Activated naive CD4-positive, alpha-beta T cell treated with anti-CD3 and anti-CD28 coated beads, Interleukin-2, amount 50 U/mL, for 24 hours (primary cell): ENCODE measurements at regions not wholly inside any gene's neighbourhood (a gene's known extent, or its start where the extent isn't known, plus 50 kb on each side); places are given as distances from the start of the nearest gene placed in this dataset.

Experiments used
- H3K27ac Mint-ChIP-seq: one replicate; pipeline ENCODE4 v1.8.0; 2021; ENCODE audit warnings: mild to moderate bottlenecking, mixed read lengths
- H3K27me3 Mint-ChIP-seq: one replicate; pipeline ENCODE4 v1.8.0; 2021; ENCODE audit warnings: mixed read lengths
- H3K36me3 Mint-ChIP-seq: one replicate; pipeline ENCODE4 v1.8.0; 2021; ENCODE audit warnings: mixed read lengths
- H3K4me1 Mint-ChIP-seq: one replicate; pipeline ENCODE4 v1.8.0; 2021; ENCODE audit warnings: mixed read lengths
- H3K4me3 Mint-ChIP-seq: one replicate; pipeline ENCODE4 v1.8.0; 2021; ENCODE audit warnings: mild to moderate bottlenecking, mixed read lengths
- H3K9me3 Mint-ChIP-seq: one replicate; pipeline ENCODE4 v1.8.0; 2021; ENCODE audit warnings: mixed read lengths

- Mint-ChIP-seq H3K9me3 (no peaks in the 10 kb centered on the region), H3K27me3 (no peaks in the 10 kb centered on the region), H3K36me3 (no peaks in the 10 kb centered on the region), H3K4me3 (no peak overlapping the region), H3K4me1 (no peaks in the 10 kb centered on the region), H3K27ac (no peak overlapping the region)
These were observed 138.0 kb upstream of the ALCAM start for GRCh38 chr3:105228696-105229095.

- Mint-ChIP-seq H3K27me3 (no peaks in the 10 kb centered on the region), H3K4me3 (no peak overlapping the region), H3K27ac (no peak overlapping the region), H3K36me3 (no peaks in the 10 kb centered on the region), H3K4me1 (no peaks in the 10 kb centered on the region), H3K9me3 (no peaks in the 10 kb centered on the region)
These were observed 134.2 kb upstream of the ALCAM start for GRCh38 chr3:105232553-105232952.

- H3K9me3 Mint-ChIP-seq, result no peaks in the 10 kb centered on the region
- H3K36me3 Mint-ChIP-seq, result no peaks in the 10 kb centered on the region
- H3K4me1 Mint-ChIP-seq, result no peaks in the 10 kb centered on the region
- H3K4me3 Mint-ChIP-seq, result no peak overlapping the region
- H3K27me3 Mint-ChIP-seq, result no peaks in the 10 kb centered on the region
- H3K27ac Mint-ChIP-seq, result no peak overlapping the region
These were observed 133.7 kb upstream of the ALCAM start for GRCh38 chr3:105233010-105233409.

DNA sequence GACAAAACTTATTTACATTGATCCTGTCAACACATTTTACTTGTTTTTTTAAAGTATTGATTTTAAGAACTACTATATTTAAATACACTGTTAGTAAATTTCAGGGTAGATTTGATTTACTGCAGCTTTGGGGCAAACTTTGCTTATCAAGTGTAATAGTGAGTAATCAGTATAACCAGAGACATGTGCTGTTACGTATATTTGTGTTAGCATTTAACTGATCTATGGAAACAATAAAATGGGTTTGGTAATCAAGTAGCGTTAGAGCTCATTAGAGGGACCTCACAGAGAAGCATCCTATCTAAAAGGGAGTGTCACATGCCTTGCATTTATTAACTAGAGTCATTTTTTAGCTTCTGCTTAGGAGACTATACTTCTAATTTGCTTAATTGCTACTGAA is 131.5 kb upstream of the ALCAM start:
- Mint-ChIP-seq H3K36me3 (no peaks in the 10 kb centered on the region), H3K27me3 (peaks cover 3% of the 10 kb centered on the region), H3K4me1 (no peaks in the 10 kb centered on the region), H3K9me3 (no peaks in the 10 kb centered on the region), H3K4me3 (no peak overlapping the region), H3K27ac (no peak overlapping the region)

DNA sequence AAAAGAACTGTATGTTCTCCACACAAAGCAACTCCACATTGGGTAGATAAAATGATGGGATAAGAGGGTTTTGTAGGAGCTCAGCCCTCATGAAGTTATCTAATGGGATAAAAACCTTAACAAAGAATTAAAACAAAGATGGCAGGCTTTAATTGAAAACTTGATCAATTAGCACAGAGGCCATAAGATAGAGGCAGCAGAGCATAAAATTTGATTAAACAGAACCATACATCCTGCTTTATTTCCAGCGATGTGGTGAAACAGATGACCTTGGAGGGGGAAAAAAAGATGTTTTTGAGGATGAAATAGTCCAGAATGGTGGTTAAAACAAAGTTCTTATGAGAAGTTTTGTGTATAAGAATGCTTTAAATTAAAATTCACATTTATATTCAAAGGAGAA is 130.9 kb upstream of the ALCAM start:
- no peaks in the 10 kb centered on the region for H3K36me3 Mint-ChIP-seq
- H3K9me3 Mint-ChIP-seq, result no peaks in the 10 kb centered on the region
- H3K27me3 Mint-ChIP-seq, result peaks cover 3% of the 10 kb centered on the region
- no peak overlapping the region for H3K27ac Mint-ChIP-seq
- no peak overlapping the region for H3K4me3 Mint-ChIP-seq
- no peaks in the 10 kb centered on the region for H3K4me1 Mint-ChIP-seq

- Mint-ChIP-seq H3K9me3 (no peaks in the 10 kb centered on the region), H3K4me3 (no peak overlapping the region), H3K36me3 (no peaks in the 10 kb centered on the region), H3K27ac (no peak overlapping the region), H3K4me1 (no peaks in the 10 kb centered on the region), H3K27me3 (peaks cover 7% of the 10 kb centered on the region)
These were observed 128.3 kb upstream of the ALCAM start for GRCh38 chr3:105238367-105238766.

GRCh38 chr3:105243076-105243475 is 123.6 kb upstream of the ALCAM start:
- Mint-ChIP-seq H3K9me3 (no peaks in the 10 kb centered on the region), H3K4me3 (no peak overlapping the region), H3K4me1 (no peaks in the 10 kb centered on the region), H3K27me3 (peaks cover 7% of the 10 kb centered on the region), H3K27ac (no peak overlapping the region), H3K36me3 (no peaks in the 10 kb centered on the region)

DNA sequence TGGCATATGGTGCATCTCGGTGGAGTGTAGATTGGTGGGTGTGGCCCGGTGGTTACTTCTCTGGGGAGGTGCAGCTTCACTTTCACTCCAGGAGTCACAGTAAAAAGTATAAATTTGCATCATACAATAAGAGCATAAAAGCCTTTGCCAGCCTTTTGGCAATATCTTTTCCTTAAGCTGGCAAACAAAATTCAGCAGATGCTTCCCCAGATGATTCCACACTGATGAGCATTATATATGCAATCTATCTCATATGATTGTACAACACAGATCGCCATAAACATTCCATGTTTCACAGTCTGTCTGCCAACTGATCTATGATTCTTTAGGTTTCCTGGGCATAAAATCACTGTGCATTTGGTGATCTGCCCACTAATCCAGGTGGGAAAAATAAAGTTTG is 120.2 kb upstream of the ALCAM start:
- Mint-ChIP-seq H3K36me3 (no peaks in the 10 kb centered on the region), H3K4me3 (no peak overlapping the region), H3K4me1 (no peaks in the 10 kb centered on the region), H3K27ac (no peak overlapping the region), H3K9me3 (no peaks in the 10 kb centered on the region), H3K27me3 (peaks cover 3% of the 10 kb centered on the region)

DNA sequence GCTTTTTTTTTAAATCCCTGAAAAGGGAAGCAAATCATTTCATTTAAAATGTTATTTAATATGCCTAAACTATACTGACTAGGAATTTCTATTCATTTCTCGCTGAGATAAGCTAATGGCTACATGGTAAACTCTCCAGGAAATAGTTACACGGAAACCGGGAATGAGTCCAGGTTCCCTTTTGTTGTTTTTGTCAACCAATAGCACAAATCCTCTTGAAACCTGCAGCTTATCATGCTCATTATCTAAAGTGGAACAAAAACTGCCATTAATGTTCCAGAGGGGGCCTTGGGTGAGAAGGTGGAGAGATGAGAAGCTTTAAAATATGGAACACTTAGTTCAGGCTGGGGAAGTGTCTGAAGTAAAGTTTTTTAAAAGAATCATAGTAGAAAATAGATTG is 113.5 kb upstream of the ALCAM start:
- H3K9me3 Mint-ChIP-seq, result no peaks in the 10 kb centered on the region
- H3K27ac Mint-ChIP-seq, result no peak overlapping the region
- H3K4me3 Mint-ChIP-seq, result no peak overlapping the region
- H3K36me3 Mint-ChIP-seq, result no peaks in the 10 kb centered on the region
- H3K4me1 Mint-ChIP-seq, result no peaks in the 10 kb centered on the region
- H3K27me3 Mint-ChIP-seq, result no peaks in the 10 kb centered on the region

DNA sequence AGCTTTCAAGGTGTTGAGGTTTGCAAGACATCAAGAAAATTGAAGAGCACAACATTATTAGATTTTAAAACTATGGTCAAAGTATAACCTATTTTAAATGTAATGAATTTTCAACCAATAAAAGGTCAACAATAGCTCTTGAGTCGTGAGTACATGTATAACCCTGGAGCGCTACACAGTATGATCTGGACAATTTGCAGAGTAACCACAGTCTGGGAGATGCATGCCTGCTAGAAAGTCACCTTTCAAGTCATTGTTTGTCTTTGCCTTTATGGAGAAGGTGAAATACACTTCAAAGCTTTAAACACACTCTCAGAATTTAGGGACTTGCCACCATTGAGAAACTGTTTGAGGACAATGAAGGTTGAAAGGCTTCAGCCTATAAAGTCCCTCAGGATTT is 112.6 kb upstream of the ALCAM start:
- no peak overlapping the region for H3K27ac Mint-ChIP-seq
- no peaks in the 10 kb centered on the region for H3K4me1 Mint-ChIP-seq
- no peaks in the 10 kb centered on the region for H3K9me3 Mint-ChIP-seq
- no peaks in the 10 kb centered on the region for H3K27me3 Mint-ChIP-seq
- no peaks in the 10 kb centered on the region for H3K36me3 Mint-ChIP-seq
- H3K4me3 Mint-ChIP-seq, result no peak overlapping the region

GRCh38 chr3:105255350-105255749 is 111.4 kb upstream of the ALCAM start:
- Mint-ChIP-seq H3K36me3 (no peaks in the 10 kb centered on the region), H3K4me1 (no peaks in the 10 kb centered on the region), H3K9me3 (peaks cover 2% of the 10 kb centered on the region), H3K27ac (no peak overlapping the region), H3K27me3 (peaks cover under 1% of the 10 kb centered on the region), H3K4me3 (no peak overlapping the region)

GRCh38 chr3:105259496-105259895 is 107.2 kb upstream of the ALCAM start:
- Mint-ChIP-seq H3K4me3 (no peak overlapping the region), H3K9me3 (peaks cover 5% of the 10 kb centered on the region), H3K4me1 (no peaks in the 10 kb centered on the region), H3K27me3 (peaks cover 2% of the 10 kb centered on the region), H3K27ac (no peak overlapping the region), H3K36me3 (no peaks in the 10 kb centered on the region)

- Mint-ChIP-seq H3K4me3 (no peak overlapping the region), H3K4me1 (no peaks in the 10 kb centered on the region), H3K9me3 (peaks cover 5% of the 10 kb centered on the region), H3K27me3 (peaks cover 2% of the 10 kb centered on the region), H3K27ac (no peak overlapping the region), H3K36me3 (no peaks in the 10 kb centered on the region)
These were observed 106.3 kb upstream of the ALCAM start for GRCh38 chr3:105260385-105260784.

DNA sequence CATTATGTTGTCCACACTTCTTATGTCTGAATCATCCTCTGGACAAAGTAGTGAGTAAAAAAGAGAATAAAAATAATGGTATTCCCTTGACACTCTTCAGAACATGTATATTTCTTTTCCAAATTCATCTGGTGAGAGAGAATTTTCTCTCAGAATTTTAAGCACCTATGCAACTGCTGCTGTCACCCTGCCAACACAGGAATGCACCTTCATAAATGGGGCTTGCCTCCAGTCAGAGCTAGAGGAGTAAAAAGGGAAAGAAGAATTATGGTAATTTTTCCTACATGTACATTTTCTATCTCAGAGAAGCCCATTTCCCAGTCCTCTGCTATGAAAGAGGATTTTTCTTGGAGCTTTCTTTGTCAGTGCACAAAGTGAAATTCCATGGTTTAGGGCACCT is 92.2 kb upstream of the ALCAM start:
- Mint-ChIP-seq H3K27me3 (peaks cover 4% of the 10 kb centered on the region), H3K9me3 (peaks cover 5% of the 10 kb centered on the region), H3K4me1 (no peaks in the 10 kb centered on the region), H3K36me3 (no peaks in the 10 kb centered on the region), H3K27ac (no peak overlapping the region), H3K4me3 (no peak overlapping the region)

DNA sequence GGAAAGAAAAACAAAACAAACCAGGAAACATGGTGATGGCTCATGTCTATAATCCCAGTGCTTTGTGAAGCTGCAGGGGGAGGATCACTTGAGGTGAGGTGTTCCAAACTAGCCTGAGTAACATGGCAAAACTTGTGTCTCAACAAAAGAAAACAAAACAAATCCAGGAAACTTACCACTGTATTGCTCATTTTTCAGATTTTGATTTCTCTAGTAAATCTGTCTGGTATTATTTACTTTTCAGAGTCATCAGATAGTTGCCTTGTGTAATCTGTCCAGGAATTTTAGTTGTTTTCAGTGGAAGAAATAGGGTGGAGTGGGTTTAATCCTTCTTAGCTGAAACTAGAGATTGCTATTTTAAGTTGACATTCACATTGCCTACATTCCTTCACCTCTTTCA is 91.8 kb upstream of the ALCAM start:
- Mint-ChIP-seq H3K4me3 (no peak overlapping the region), H3K27me3 (peaks cover 4% of the 10 kb centered on the region), H3K9me3 (peaks cover 5% of the 10 kb centered on the region), H3K4me1 (no peaks in the 10 kb centered on the region), H3K36me3 (no peaks in the 10 kb centered on the region), H3K27ac (no peak overlapping the region)

GRCh38 chr3:105277656-105278055 is 89.1 kb upstream of the ALCAM start:
- Mint-ChIP-seq H3K4me1 (no peaks in the 10 kb centered on the region), H3K9me3 (peaks cover 5% of the 10 kb centered on the region), H3K4me3 (no peak overlapping the region), H3K36me3 (no peaks in the 10 kb centered on the region), H3K27me3 (peaks cover 5% of the 10 kb centered on the region), H3K27ac (no peak overlapping the region)

- Mint-ChIP-seq H3K4me3 (no peak overlapping the region), H3K27ac (no peak overlapping the region), H3K27me3 (peaks cover 5% of the 10 kb centered on the region), H3K9me3 (peaks cover 1% of the 10 kb centered on the region), H3K4me1 (no peaks in the 10 kb centered on the region), H3K36me3 (no peaks in the 10 kb centered on the region)
These were observed 88.0 kb upstream of the ALCAM start for GRCh38 chr3:105278688-105279087.
